ENCODE measurements at regions not wholly inside any gene's neighbourhood (a gene's known extent, or its start where the extent isn't known, plus 50 kb on each side); places are given as distances from the start of the nearest gene placed in this dataset.

GRCh38 chr4:130110770-130111169 lies 1014.8 kb downstream of the C4orf33 start:
- H3K27ac Mint-ChIP-seq (ENCODE audit: low read depth), result no peak overlapping the region
- H3K36me3 Mint-ChIP-seq (ENCODE audit: insufficient read depth), result no peaks in the 10 kb centered on the region
- ATAC-seq (replicated peaks; ENCODE audit: extremely low read depth, poor library complexity, severe bottlenecking) (no peak), DNase-seq (ENCODE audit: low spot score in 2 of 2) (no peak)
- no peaks in the 10 kb centered on the region for H3K4me1 Mint-ChIP-seq
- no peak overlapping the region for H3K4me3 Mint-ChIP-seq
- H3K9me3 Mint-ChIP-seq, result peaks cover 11% of the 10 kb centered on the region
- H3K27me3 Mint-ChIP-seq, result no peaks in the 10 kb centered on the region

DNA sequence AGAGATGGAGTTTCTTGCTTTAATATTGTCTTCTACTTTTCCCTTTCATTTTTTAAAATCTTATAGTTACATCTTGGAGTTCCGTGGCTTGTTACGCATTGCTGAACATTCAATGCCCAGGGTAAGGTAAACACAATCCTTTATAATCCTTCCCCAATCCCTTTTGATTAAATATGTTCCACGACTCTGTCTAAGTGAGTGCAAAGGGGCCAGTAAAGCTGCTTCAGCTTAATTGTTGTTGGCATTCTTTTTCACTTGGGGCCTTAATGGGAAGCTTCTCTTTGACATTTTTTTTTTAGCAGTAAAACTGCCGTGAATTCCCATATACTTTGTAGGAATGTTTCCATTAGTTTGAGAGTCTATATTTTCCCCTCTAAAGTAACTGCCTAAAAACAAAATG lies 1028.1 kb downstream of the C4orf33 start:
- Mint-ChIP-seq H3K27ac (ENCODE audit: low read depth) (no peak overlapping the region), H3K4me3 (no peak overlapping the region), H3K9me3 (peaks cover 6% of the 10 kb centered on the region), H3K36me3 (ENCODE audit: insufficient read depth) (no peaks in the 10 kb centered on the region), H3K27me3 (no peaks in the 10 kb centered on the region), H3K4me1 (no peaks in the 10 kb centered on the region)
- DNase-seq (ENCODE audit: low spot score in 2 of 2) (no peak), ATAC-seq (replicated peaks; ENCODE audit: extremely low read depth, poor library complexity, severe bottlenecking) (no peak)

DNA sequence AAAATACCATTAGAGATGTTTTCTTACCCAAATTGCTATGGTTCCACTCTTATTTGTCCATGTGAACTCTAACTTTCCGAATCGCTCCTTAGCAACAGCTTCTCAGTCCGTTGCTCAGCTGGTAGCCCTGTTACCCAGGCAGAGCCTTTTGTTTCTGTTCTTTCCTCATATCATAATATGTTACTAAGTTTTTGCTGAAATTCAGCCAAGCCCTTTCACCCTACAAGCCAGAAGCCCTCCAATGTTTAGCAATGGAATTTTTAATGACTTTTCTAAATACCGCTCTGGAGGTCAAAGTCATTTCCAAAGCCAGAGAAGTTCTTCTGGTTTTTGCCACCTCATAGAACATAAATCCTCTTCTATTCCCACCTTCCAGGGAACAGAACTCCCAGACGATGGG lies 1029.5 kb downstream of the C4orf33 start:
- no peaks in the 10 kb centered on the region for H3K27me3 Mint-ChIP-seq
- peaks cover 12% of the 10 kb centered on the region for H3K9me3 Mint-ChIP-seq
- ATAC-seq (replicated peaks; ENCODE audit: extremely low read depth, poor library complexity, severe bottlenecking) (no peak), DNase-seq (ENCODE audit: low spot score in 2 of 2) (no peak)
- no peaks in the 10 kb centered on the region for H3K36me3 Mint-ChIP-seq (ENCODE audit: insufficient read depth)
- H3K4me3 Mint-ChIP-seq, result no peak overlapping the region
- no peak overlapping the region for H3K27ac Mint-ChIP-seq (ENCODE audit: low read depth)
- no peaks in the 10 kb centered on the region for H3K4me1 Mint-ChIP-seq

- no peaks in the 10 kb centered on the region for H3K4me1 Mint-ChIP-seq
- no peak overlapping the region for H3K27ac Mint-ChIP-seq (ENCODE audit: low read depth)
- peaks cover 18% of the 10 kb centered on the region for H3K9me3 Mint-ChIP-seq
- H3K27me3 Mint-ChIP-seq, result no peaks in the 10 kb centered on the region
- H3K4me3 Mint-ChIP-seq, result no peak overlapping the region
- ATAC-seq (replicated peaks; ENCODE audit: extremely low read depth, poor library complexity, severe bottlenecking) (no peak), DNase-seq (ENCODE audit: low spot score in 2 of 2) (no peak)
- no peaks in the 10 kb centered on the region for H3K36me3 Mint-ChIP-seq (ENCODE audit: insufficient read depth)
These were observed 1031.3 kb downstream of the C4orf33 start for GRCh38 chr4:130127297-130127696.

DNA sequence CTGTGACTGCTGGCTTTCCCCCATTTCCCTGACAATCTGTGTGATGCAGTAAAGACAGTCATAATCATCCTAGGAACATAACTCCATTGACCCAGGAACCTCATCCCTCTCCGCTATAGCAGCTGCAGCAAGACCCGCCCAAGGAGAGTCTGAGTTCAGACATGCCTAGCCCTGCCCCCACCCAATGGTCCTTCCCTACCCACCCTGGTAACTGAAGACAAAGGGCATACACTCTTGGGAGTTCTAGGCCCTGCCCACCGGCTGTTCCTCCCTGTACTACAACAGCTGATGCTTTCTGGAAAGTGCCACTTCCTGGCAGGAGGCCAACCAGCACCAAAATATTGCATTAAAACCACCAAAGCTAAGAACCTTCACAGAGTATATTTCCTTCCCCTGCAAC lies 1035.6 kb downstream of the C4orf33 start:
- Mint-ChIP-seq H3K27me3 (no peaks in the 10 kb centered on the region), H3K36me3 (ENCODE audit: insufficient read depth) (no peaks in the 10 kb centered on the region), H3K27ac (ENCODE audit: low read depth) (no peak overlapping the region), H3K4me1 (no peaks in the 10 kb centered on the region), H3K9me3 (peaks cover 34% of the 10 kb centered on the region), H3K4me3 (no peak overlapping the region)
- ATAC-seq (replicated peaks; ENCODE audit: extremely low read depth, poor library complexity, severe bottlenecking) (no peak), DNase-seq (ENCODE audit: low spot score in 2 of 2) (no peak)

GRCh38 chr4:130141651-130142050 lies 1045.7 kb downstream of the C4orf33 start:
- Mint-ChIP-seq H3K27me3 (no peaks in the 10 kb centered on the region), H3K36me3 (ENCODE audit: insufficient read depth) (no peaks in the 10 kb centered on the region), H3K4me1 (no peaks in the 10 kb centered on the region), H3K4me3 (no peak overlapping the region), H3K27ac (ENCODE audit: low read depth) (no peak overlapping the region), H3K9me3 (peaks cover 23% of the 10 kb centered on the region)
- DNase-seq (ENCODE audit: low spot score in 2 of 2) (no peak), ATAC-seq (replicated peaks; ENCODE audit: extremely low read depth, poor library complexity, severe bottlenecking) (no peak)

- no peaks in the 10 kb centered on the region for H3K27me3 Mint-ChIP-seq
- peaks cover 19% of the 10 kb centered on the region for H3K9me3 Mint-ChIP-seq
- no peaks in the 10 kb centered on the region for H3K4me1 Mint-ChIP-seq
- no peak overlapping the region for H3K4me3 Mint-ChIP-seq
- ATAC-seq (replicated peaks; ENCODE audit: extremely low read depth, poor library complexity, severe bottlenecking), result no peak
- no peak for DNase-seq (ENCODE audit: low spot score in 2 of 2)
- H3K36me3 Mint-ChIP-seq (ENCODE audit: insufficient read depth), result no peaks in the 10 kb centered on the region
- no peak overlapping the region for H3K27ac Mint-ChIP-seq (ENCODE audit: low read depth)
These were observed 1047.7 kb downstream of the C4orf33 start for GRCh38 chr4:130143656-130144055.

- ATAC-seq (replicated peaks; ENCODE audit: extremely low read depth, poor library complexity, severe bottlenecking) (no peak), DNase-seq (ENCODE audit: low spot score in 2 of 2) (no peak)
- H3K36me3 Mint-ChIP-seq (ENCODE audit: insufficient read depth), result no peaks in the 10 kb centered on the region
- H3K4me1 Mint-ChIP-seq, result no peaks in the 10 kb centered on the region
- no peaks in the 10 kb centered on the region for H3K27me3 Mint-ChIP-seq
- H3K9me3 Mint-ChIP-seq, result peaks cover 25% of the 10 kb centered on the region
- H3K4me3 Mint-ChIP-seq, result no peak overlapping the region
- H3K27ac Mint-ChIP-seq (ENCODE audit: low read depth), result no peak overlapping the region
These were observed 1050.8 kb downstream of the C4orf33 start for GRCh38 chr4:130146773-130147172.

- H3K27ac Mint-ChIP-seq (ENCODE audit: low read depth), result no peak overlapping the region
- no peaks in the 10 kb centered on the region for H3K36me3 Mint-ChIP-seq (ENCODE audit: insufficient read depth)
- DNase-seq (ENCODE audit: low spot score in 2 of 2) (no peak), ATAC-seq (replicated peaks; ENCODE audit: extremely low read depth, poor library complexity, severe bottlenecking) (no peak)
- H3K9me3 Mint-ChIP-seq, result peaks cover 22% of the 10 kb centered on the region
- no peaks in the 10 kb centered on the region for H3K4me1 Mint-ChIP-seq
- H3K4me3 Mint-ChIP-seq, result no peak overlapping the region
- H3K27me3 Mint-ChIP-seq, result no peaks in the 10 kb centered on the region
These were observed 1051.7 kb downstream of the C4orf33 start for GRCh38 chr4:130147641-130148040.

GRCh38 chr4:130154901-130155300 lies 1058.9 kb downstream of the C4orf33 start:
- DNase-seq (ENCODE audit: low spot score in 2 of 2) (no peak), ATAC-seq (replicated peaks; ENCODE audit: extremely low read depth, poor library complexity, severe bottlenecking) (no peak)
- Mint-ChIP-seq H3K4me3 (no peak overlapping the region), H3K27ac (ENCODE audit: low read depth) (no peak overlapping the region), H3K27me3 (no peaks in the 10 kb centered on the region), H3K9me3 (peaks cover 37% of the 10 kb centered on the region), H3K36me3 (ENCODE audit: insufficient read depth) (peaks cover 1% of the 10 kb centered on the region), H3K4me1 (no peaks in the 10 kb centered on the region)

GRCh38 chr4:130163701-130164100 lies 1067.7 kb downstream of the C4orf33 start:
- DNase-seq (ENCODE audit: low spot score in 2 of 2) (no peak), ATAC-seq (replicated peaks; ENCODE audit: extremely low read depth, poor library complexity, severe bottlenecking) (no peak)
- Mint-ChIP-seq H3K27me3 (no peaks in the 10 kb centered on the region), H3K9me3 (peaks cover 27% of the 10 kb centered on the region), H3K4me1 (no peaks in the 10 kb centered on the region), H3K27ac (ENCODE audit: low read depth) (no peak overlapping the region), H3K4me3 (no peak overlapping the region), H3K36me3 (ENCODE audit: insufficient read depth) (no peaks in the 10 kb centered on the region)

DNA sequence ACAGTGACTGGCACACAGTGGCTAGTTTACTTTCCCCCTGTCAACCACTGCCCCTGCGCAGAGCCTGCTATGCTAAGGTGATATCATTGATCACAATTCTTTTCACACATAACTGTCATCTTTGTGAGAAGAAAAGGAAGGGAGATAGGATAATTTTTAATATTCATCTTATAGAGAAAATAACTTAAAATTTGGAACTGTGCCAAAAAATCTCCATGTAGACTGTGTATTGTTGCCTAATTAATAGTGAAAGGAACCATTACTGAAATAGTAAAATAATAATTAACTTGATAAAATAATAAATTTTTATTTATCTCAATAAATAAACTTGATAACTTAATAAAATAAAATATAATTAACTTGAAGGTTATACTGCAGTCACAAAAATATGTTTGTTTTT lies 1069.4 kb downstream of the C4orf33 start:
- no peak for DNase-seq (ENCODE audit: low spot score in 2 of 2)
- H3K27me3 Mint-ChIP-seq, result no peaks in the 10 kb centered on the region

GRCh38 chr4:130172156-130172555 lies 1076.2 kb downstream of the C4orf33 start:
- Mint-ChIP-seq H3K27me3 (no peaks in the 10 kb centered on the region), H3K4me1 (no peaks in the 10 kb centered on the region), H3K9me3 (peaks cover 13% of the 10 kb centered on the region), H3K4me3 (no peak overlapping the region), H3K27ac (ENCODE audit: low read depth) (no peak overlapping the region), H3K36me3 (ENCODE audit: insufficient read depth) (no peaks in the 10 kb centered on the region)
- DNase-seq (ENCODE audit: low spot score in 2 of 2) (no peak), ATAC-seq (replicated peaks; ENCODE audit: extremely low read depth, poor library complexity, severe bottlenecking) (no peak)

More for the DNA sequence above, 1069.4 kb downstream of the C4orf33 start:
- ATAC-seq (replicated peaks; ENCODE audit: extremely low read depth, poor library complexity, severe bottlenecking), result no peak
- Mint-ChIP-seq H3K9me3 (peaks cover 20% of the 10 kb centered on the region), H3K4me1 (no peaks in the 10 kb centered on the region), H3K36me3 (ENCODE audit: insufficient read depth) (no peaks in the 10 kb centered on the region), H3K27ac (ENCODE audit: low read depth) (no peak overlapping the region), H3K4me3 (no peak overlapping the region)

GRCh38 chr4:130178106-130178505 lies 1082.2 kb downstream of the C4orf33 start:
- no peak for DNase-seq (ENCODE audit: low spot score in 2 of 2)
- Mint-ChIP-seq H3K36me3 (ENCODE audit: insufficient read depth) (no peaks in the 10 kb centered on the region), H3K4me1 (no peaks in the 10 kb centered on the region)

More at GRCh38 chr4:130178106-130178505, 1082.2 kb downstream of the C4orf33 start:
- Mint-ChIP-seq H3K27me3 (no peaks in the 10 kb centered on the region), H3K4me3 (no peak overlapping the region), H3K9me3 (peaks cover 6% of the 10 kb centered on the region), H3K27ac (ENCODE audit: low read depth) (no peak overlapping the region)
- ATAC-seq (replicated peaks; ENCODE audit: extremely low read depth, poor library complexity, severe bottlenecking), result no peak
